ENCODE measurements at regions not wholly inside any gene's neighbourhood (a gene's known extent, or its start where the extent isn't known, plus 50 kb on each side); places are given as distances from the start of the nearest gene placed in this dataset.
A peak's percentile ranks its signal among the peaks of the same experiment; 100 is the strongest.
"Not testable (repeated sequence)": the region's sequence is repeated elsewhere in the genome, so short reads cannot be mapped to it uniquely, and the experiment has no call there.

GRCh38 chr22:25420925-25421904 is 143.3 kb upstream of the GRK3 start:
- POLR2A ChIA-PET = no interaction called here
- CTCF ChIA-PET = interaction anchor here (1.1 to 3.1 kb wide), 2 partner anchors 26 to 41 kb away, joined by 3 to 14 read pairs; no protein-coding TSS in a partner anchor
- Histone ChIP-seq H3K27ac (ENCODE audit: low read depth, low read length) (no peak overlapping the region), H3K9me3 (ENCODE audit: control insufficient read depth, insufficient read depth, low read length) (no peaks in the 10 kb centered on the region), H3K27me3 (ENCODE audit: control insufficient read depth, insufficient read depth, low read length) (peaks cover 45% of the 10 kb centered on the region), H3K4me3 (ENCODE audit: low read depth, low read length) (no peak overlapping the region)
- no peak for DNase-seq (ENCODE audit: low read depth, low spot score)
- TF ChIP-seq CTCF (IDR thresholded peaks at IDR 0.05; ENCODE audit: low read depth, low read length) = no peak

DNA sequence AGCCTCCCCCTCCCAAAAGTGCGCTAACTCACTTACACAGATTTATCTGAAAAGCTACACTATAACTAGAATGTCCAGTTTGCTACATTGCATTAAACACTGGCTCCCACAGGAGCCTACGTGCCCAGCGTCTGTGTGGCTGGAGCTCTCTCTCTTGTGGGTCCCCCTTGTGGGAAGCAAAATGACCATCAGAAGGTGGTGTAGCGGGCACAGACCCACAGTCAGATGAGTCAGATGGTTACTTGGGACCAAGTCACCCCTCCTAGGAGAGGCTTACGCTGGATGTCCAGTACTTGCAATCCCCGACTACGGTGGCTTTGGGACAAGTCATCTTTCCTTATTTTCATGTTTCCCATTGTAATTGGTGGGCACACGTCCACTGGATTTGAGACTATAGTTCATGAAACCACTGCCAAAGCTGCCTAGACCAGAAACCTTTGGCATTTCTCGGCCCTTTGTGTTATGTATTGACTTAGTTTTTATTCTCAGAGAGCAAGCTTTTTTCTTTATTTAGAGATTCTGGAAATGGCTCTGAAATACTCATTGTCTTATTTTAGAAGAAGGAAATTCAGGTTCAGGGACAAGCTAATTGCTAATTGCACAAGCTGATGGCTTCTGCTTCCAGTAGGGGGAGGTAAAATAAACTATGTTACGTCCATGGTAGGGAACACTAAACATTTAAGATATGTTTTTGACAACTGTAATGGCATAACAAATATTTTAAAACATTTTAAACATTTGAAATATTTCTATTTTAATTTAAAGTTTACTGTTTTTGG is 137.8 kb upstream of the GRK3 start:
- H3K9me3 ChIP-seq (ENCODE audit: control insufficient read depth, insufficient read depth, low read length); H3K27ac ChIP-seq (ENCODE audit: low read depth, low read length); H3K4me3 ChIP-seq (ENCODE audit: low read depth, low read length); DNase-seq (ENCODE audit: low read depth, low spot score): not testable (repeated sequence)
- POLR2A ChIA-PET = interaction anchor here (0.7 kb wide), 1 partner anchor 26 kb away, joined by 3 read pairs; no protein-coding TSS in a partner anchor
- H3K27me3 ChIP-seq (ENCODE audit: control insufficient read depth, insufficient read depth, low read length) = peaks cover 17% of the 10 kb centered on the region
- TF ChIP-seq CTCF (IDR thresholded peaks at IDR 0.05; ENCODE audit: low read depth, low read length) = peak; percentile 35
- CTCF ChIA-PET = interaction anchor here (1.1 to 1.4 kb wide), 2 partner anchors 16 to 21 kb away, joined by 4 read pairs; no protein-coding TSS in a partner anchor

DNA sequence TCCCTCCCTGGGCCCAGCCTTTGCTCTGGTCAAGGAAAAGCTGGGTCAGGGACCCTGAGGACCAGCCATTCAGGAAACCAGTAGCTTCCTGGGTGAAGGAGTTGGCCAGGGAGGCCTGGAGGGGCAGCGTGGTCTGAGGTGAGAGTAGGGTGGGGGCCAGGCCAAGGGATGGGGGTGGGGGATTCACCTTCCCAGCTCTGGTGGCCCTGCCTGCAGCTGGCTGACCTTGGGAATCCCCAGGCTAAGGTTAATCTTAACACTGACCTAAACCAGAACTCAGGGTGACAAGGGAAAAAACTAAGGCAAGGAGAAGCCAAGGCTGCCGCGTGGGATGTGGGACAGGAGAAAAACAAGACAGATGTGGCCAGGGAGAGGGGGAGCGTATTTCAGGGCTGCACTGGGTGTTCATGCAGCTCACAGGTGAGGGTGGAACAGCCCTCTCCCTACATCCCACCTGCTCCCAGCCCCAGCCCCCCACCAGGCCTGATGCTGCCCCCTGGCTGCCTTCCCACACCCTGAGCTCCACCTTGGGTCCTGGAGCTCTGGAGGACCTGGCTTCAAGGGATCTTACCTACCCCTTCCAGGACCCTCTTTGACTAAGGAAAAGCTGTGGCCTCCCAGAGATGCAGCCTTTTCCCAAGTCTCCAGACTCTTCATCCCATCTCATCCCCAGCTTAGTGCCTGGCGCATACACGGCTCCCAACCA is 132.7 kb upstream of the GRK3 start:
- H3K27me3 ChIP-seq (ENCODE audit: control insufficient read depth, insufficient read depth, low read length); H3K9me3 ChIP-seq (ENCODE audit: control insufficient read depth, insufficient read depth, low read length); CTCF ChIA-PET; POLR2A ChIA-PET; DNase-seq (ENCODE audit: low read depth, low spot score); H3K4me3 ChIP-seq (ENCODE audit: low read depth, low read length); H3K27ac ChIP-seq (ENCODE audit: low read depth, low read length): not testable (repeated sequence)

DNA sequence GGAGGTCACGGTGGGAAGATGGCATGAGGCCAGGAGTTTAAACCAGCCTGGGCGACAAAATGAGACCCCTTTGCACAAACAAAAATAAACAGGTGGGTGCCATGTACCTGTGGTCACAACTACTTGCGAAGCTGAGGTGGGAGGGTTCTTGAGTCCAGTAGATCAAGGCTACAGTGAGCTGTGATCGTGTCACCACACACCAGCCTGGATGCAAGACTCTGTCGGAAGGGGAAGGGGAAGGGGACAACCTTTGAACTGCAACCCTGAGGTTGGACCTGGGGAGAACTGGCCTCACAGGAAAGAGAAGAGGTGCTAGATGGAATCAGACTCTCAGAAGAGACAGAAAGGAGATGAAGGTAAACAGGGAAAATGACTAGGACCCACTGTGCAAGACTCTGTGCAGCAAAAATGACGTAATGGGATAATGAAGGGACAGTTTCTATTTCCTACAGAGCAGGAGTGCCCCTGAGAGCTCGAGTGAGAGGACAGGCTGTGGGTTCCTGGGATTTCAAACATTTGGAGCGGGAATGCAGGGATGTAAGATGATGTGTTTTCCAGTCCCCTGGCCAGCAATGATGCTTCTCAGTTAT is 131.0 kb upstream of the GRK3 start:
- H3K27ac ChIP-seq (ENCODE audit: low read depth, low read length); H3K27me3 ChIP-seq (ENCODE audit: control insufficient read depth, insufficient read depth, low read length); H3K4me3 ChIP-seq (ENCODE audit: low read depth, low read length); POLR2A ChIA-PET; H3K9me3 ChIP-seq (ENCODE audit: control insufficient read depth, insufficient read depth, low read length); CTCF ChIA-PET; DNase-seq (ENCODE audit: low read depth, low spot score): not testable (repeated sequence)

DNA sequence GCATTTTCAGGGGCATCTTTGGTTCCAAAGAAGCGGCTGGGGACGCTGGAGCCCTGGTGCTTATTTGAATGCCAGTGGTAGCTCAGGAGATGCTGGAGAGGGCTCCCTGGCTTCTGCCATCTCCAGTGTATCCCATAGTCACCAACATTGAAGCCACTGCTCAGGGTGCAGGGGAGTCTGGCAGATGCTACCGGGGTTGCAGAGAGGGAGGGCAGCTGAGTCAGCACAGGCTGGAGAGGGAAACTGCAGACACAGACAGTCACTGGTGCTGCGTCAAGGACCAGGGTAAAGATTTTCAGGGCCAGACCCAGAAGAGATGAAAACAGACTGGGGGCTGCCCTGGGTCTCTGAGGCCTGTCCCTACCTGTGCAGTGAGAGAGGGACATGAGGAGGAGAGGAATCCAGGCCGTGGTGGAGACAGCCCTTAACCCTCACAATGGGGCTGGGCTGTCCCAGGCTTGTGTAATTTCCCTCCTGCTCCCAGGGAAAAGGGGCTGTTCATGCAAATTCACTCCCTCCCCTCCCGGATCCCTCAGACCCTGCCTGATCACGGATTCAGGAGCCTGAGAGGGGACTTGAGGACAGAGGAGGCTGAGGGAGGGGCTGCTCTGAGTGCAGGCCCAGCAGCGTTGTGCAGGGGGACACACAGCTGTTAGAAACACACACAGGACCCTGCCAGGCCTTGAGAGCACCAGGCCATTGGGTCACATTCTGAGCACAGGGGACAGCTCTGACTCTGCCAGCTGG is 126.9 kb upstream of the GRK3 start:
- ChIA-PET POLR2A (no interaction called here), CTCF (interaction anchor here (1.4 kb wide), 1 partner anchor 11 kb away, joined by 3 read pairs; no protein-coding TSS in a partner anchor)
- H3K9me3 ChIP-seq (ENCODE audit: control insufficient read depth, insufficient read depth, low read length) = no peaks in the 10 kb centered on the region
- no peak overlapping the region for H3K4me3 ChIP-seq (ENCODE audit: low read depth, low read length)
- TF ChIP-seq CTCF (IDR thresholded peaks at IDR 0.05; ENCODE audit: low read depth, low read length) = no peak
- no peak overlapping the region for H3K27ac ChIP-seq (ENCODE audit: low read depth, low read length)
- DNase-seq (ENCODE audit: low read depth, low spot score) = no peak
- peaks cover 5% of the 10 kb centered on the region for H3K27me3 ChIP-seq (ENCODE audit: control insufficient read depth, insufficient read depth, low read length)
